NCI-H2227 treated with DMSO at 0.1 percent for 48 hours (cell line): ENCODE measurements at regions not wholly inside any gene's neighbourhood (a gene's known extent, or its start where the extent isn't known, plus 50 kb on each side); places are given as distances from the start of the nearest gene placed in this dataset.

Source experiments
- DNase-seq: peaks from one replicate; lab custom pipeline; 2025; lab: John Stamatoyannopoulos, UW

GRCh38 chr22:48138855-48139254 lies 1376.4 kb downstream of the TBC1D22A start:
- no peak for DNase-seq

GRCh38 chr22:48138427-48138826 lies 1376.0 kb downstream of the TBC1D22A start:
- no peak for DNase-seq

GRCh38 chr22:48137640-48138039 lies 1375.2 kb downstream of the TBC1D22A start:
- DNase-seq = no peak

- no peak for DNase-seq
Measured at GRCh38 chr22:48135592-48135991, 1373.1 kb downstream of the TBC1D22A start.

- no peak for DNase-seq
Measured at GRCh38 chr22:48125416-48125815, 1363.0 kb downstream of the TBC1D22A start.

GRCh38 chr22:48121984-48122383 lies 1359.5 kb downstream of the TBC1D22A start:
- DNase-seq = no peak

- DNase-seq = no peak
Measured at GRCh38 chr22:48118654-48119053, 1356.2 kb downstream of the TBC1D22A start.

- no peak for DNase-seq
Measured at GRCh38 chr22:48116871-48117270, 1354.4 kb downstream of the TBC1D22A start.

- no peak for DNase-seq
Measured at GRCh38 chr22:48112687-48113521, 1350.5 kb downstream of the TBC1D22A start.

GRCh38 chr22:48106715-48107259 lies 1344.3 kb downstream of the TBC1D22A start:
- DNase-seq = no peak

- no peak for DNase-seq
Measured at GRCh38 chr22:48106215-48106614, 1343.8 kb downstream of the TBC1D22A start.

- DNase-seq = no peak
Measured at GRCh38 chr22:48105259-48105658, 1342.8 kb downstream of the TBC1D22A start.

- DNase-seq = no peak
Measured at GRCh38 chr22:48104766-48105165, 1342.3 kb downstream of the TBC1D22A start.

GRCh38 chr22:48104102-48104738 lies 1341.8 kb downstream of the TBC1D22A start:
- DNase-seq = no peak

GRCh38 chr22:48103126-48103875 lies 1340.9 kb downstream of the TBC1D22A start:
- no peak for DNase-seq

- no peak for DNase-seq
Measured at GRCh38 chr22:48102581-48102980, 1340.1 kb downstream of the TBC1D22A start.

- no peak for DNase-seq
Measured at GRCh38 chr22:48101704-48102103, 1339.3 kb downstream of the TBC1D22A start.

- no peak for DNase-seq
Measured at GRCh38 chr22:48100685-48101417, 1338.4 kb downstream of the TBC1D22A start.

- DNase-seq = no peak
Measured at GRCh38 chr22:48099671-48100070, 1337.2 kb downstream of the TBC1D22A start.

- no peak for DNase-seq
Measured at GRCh38 chr22:48099251-48099650, 1336.8 kb downstream of the TBC1D22A start.

- no peak for DNase-seq
Measured at GRCh38 chr22:48098921-48099245, 1336.4 kb downstream of the TBC1D22A start.
